Neural cell (in vitro differentiated cells): ENCODE measurements at regions not wholly inside any gene's neighbourhood (a gene's known extent, or its start where the extent isn't known, plus 50 kb on each side); places are given as distances from the start of the nearest gene placed in this dataset.

Experiments
- H2AFZ ChIP-seq: fragments of 200-600, 300-800 bp; sonication (generic), shearing (Covaris generic); 2 replicates; pipeline ENCODE4 v1.6.0; 2014; ENCODE audit warnings: low read depth, mild to moderate bottlenecking, antibody characterized with exemption, low read length, moderate library complexity
- H3F3A ChIP-seq: fragments of 200-600 bp; shearing (Covaris generic); 2 replicates; pipeline ENCODE4 v1.6.1; 2016; ENCODE audit warnings: mild to moderate bottlenecking, moderate library complexity, mixed read lengths, antibody characterized with exemption, low read length; ENCODE audit not compliant: insufficient read depth, poor library complexity, severe bottlenecking
- H3K27ac ChIP-seq: fragments of 200-600, 300-800 bp; sonication (generic), shearing (Covaris generic); 2 replicates; pipeline ENCODE4 v1.5.1; 2014; ENCODE audit warnings: mild to moderate bottlenecking, low read length, moderate library complexity
- H3K27me3 ChIP-seq: fragments of 300-800, 200-600 bp; sonication (generic), shearing (Covaris generic); 2 replicates; pipeline ENCODE4 v1.6.0; 2014; ENCODE audit warnings: mild to moderate bottlenecking, low read depth, low read length, moderate library complexity; ENCODE audit not compliant: insufficient read depth
- H3K36me3 ChIP-seq: fragments of 300-800, 200-600 bp; sonication (generic), shearing (Covaris generic); 2 replicates; pipeline ENCODE4 v1.5.1; 2014; ENCODE audit warnings: mild to moderate bottlenecking, antibody characterized with exemption, low read length, moderate library complexity; ENCODE audit not compliant: insufficient read depth
- H3K4me2 ChIP-seq: fragments of 300-800, 200-600 bp; sonication (generic), shearing (Covaris generic); 2 replicates; pipeline ENCODE4 v1.6.0; 2014; ENCODE audit warnings: mild to moderate bottlenecking, low read length
- H3K4me3 ChIP-seq: fragments of 300-800, 200-600 bp; sonication (generic), shearing (Covaris generic); 2 replicates; pipeline ENCODE4 v1.5.1; 2014; ENCODE audit warnings: mild to moderate bottlenecking, low read length, moderate library complexity
- H3K79me2 ChIP-seq: fragments of 200-600 bp; shearing (Covaris generic); replicated peaks from 2 replicates; pipeline ENCODE4 v1.6.0; 2014; ENCODE audit warnings: mild to moderate bottlenecking, low read length, moderate library complexity; ENCODE audit not compliant: insufficient read depth
- H3K9ac ChIP-seq: fragments of 300-800, 200-600 bp; sonication (generic), shearing (Covaris generic); 2 replicates; pipeline ENCODE4 v1.6.1; 2016; ENCODE audit warnings: mild to moderate bottlenecking, low read length, mixed read lengths
- H3K9me2 ChIP-seq: fragments of 200-600 bp; shearing (Covaris generic); 2 replicates; pipeline ENCODE4 v1.6.1; 2016; ENCODE audit warnings: mild to moderate bottlenecking, low read length, mixed read lengths; ENCODE audit not compliant: insufficient read depth
- H3K9me3 ChIP-seq: fragments of 200-600, 300-800 bp; sonication (generic), shearing (Covaris generic); 2 replicates; pipeline ENCODE4 v1.6.1; 2016; ENCODE audit warnings: mild to moderate bottlenecking, mixed run types, low read length, moderate library complexity, mixed read lengths
- H4K20me1 ChIP-seq: fragments of 200-600 bp; shearing (Covaris generic); 2 replicates; pipeline ENCODE4 v1.6.1; 2016; ENCODE audit warnings: mild to moderate bottlenecking, mixed run types; ENCODE audit not compliant: insufficient read depth
- CTCF ChIP-seq: fragments of 450-650 bp; IDR thresholded peaks from 2 replicates; pipeline ENCODE4 v1.5.1; 2014; ENCODE audit warnings: antibody characterized with exemption, mild to moderate bottlenecking, moderate library complexity; ENCODE audit not compliant: poor library complexity, severe bottlenecking
- EP300 ChIP-seq: fragments of 450-650 bp; conservative IDR thresholded peaks from 2 replicates; pipeline ENCODE4 v1.6.1; 2014; ENCODE audit warnings: antibody characterized with exemption, mild to moderate bottlenecking, moderate library complexity; ENCODE audit not compliant: poor library complexity, severe bottlenecking
- EZH2 ChIP-seq: fragments of 200-600, 300-800 bp; shearing (Covaris generic), sonication (generic); IDR thresholded peaks from 2 replicates; pipeline ENCODE4 v1.6.1; 2014; ENCODE audit warnings: antibody characterized with exemption, low read length, borderline replicate concordance, mild to moderate bottlenecking; ENCODE audit not compliant: insufficient read depth, poor library complexity, severe bottlenecking
- MXI1 ChIP-seq: fragments of 450-650 bp; conservative IDR thresholded peaks from 2 replicates; pipeline ENCODE4 v1.6.1; 2014; ENCODE audit warnings: antibody characterized with exemption, mild to moderate bottlenecking; ENCODE audit not compliant: poor library complexity, severe bottlenecking
- POLR2AphosphoS5 ChIP-seq: IDR thresholded peaks from 2 replicates; pipeline ENCODE4 v1.6.1; 2012
- RAD21 ChIP-seq: fragments of 450-650 bp; conservative IDR thresholded peaks from 2 replicates; pipeline ENCODE4 v1.6.1; 2014; ENCODE audit warnings: antibody characterized with exemption, mild to moderate bottlenecking, moderate library complexity
- REST ChIP-seq: IDR thresholded peaks from 2 replicates; pipeline ENCODE4 v1.6.1; 2012; ENCODE audit warnings: borderline replicate concordance
- SMC3 ChIP-seq: fragments of 450-650 bp; conservative IDR thresholded peaks from 2 replicates; pipeline ENCODE4 v1.6.1; 2014; ENCODE audit warnings: antibody characterized with exemption, mild to moderate bottlenecking, moderate library complexity; ENCODE audit not compliant: poor library complexity
- TAF1 ChIP-seq: IDR thresholded peaks from 2 replicates; pipeline ENCODE4 v1.6.1; 2012; ENCODE audit warnings: low read depth

- Histone ChIP-seq H3K9me3 (no peaks in the 10 kb centered on the region), H3K27ac (no peak overlapping the region)
Measured at GRCh38 chr6:166237617-166238016, 70.0 kb upstream of the TBXT start.

GRCh38 chr6:166236596-166236995 is 68.9 kb upstream of the TBXT start:
- no peaks in the 10 kb centered on the region for H3K79me2 ChIP-seq
- TF ChIP-seq MXI1 (no peak), RAD21 (no peak)
- no peak overlapping the region for H3K4me3 ChIP-seq
- H3K36me3 ChIP-seq: no peaks in the 10 kb centered on the region
- H3F3A ChIP-seq: no peaks in the 10 kb centered on the region
- H3K9me3 ChIP-seq: no peaks in the 10 kb centered on the region
- H3K9me2 ChIP-seq: no peaks in the 10 kb centered on the region
- H3K27ac ChIP-seq: no peak overlapping the region
- H3K9ac ChIP-seq: no peak overlapping the region
- H4K20me1 ChIP-seq: no peaks in the 10 kb centered on the region
- H2AFZ ChIP-seq: no peak overlapping the region
- H3K27me3 ChIP-seq: no peaks in the 10 kb centered on the region
- H3K4me2 ChIP-seq: no peak overlapping the region

More at GRCh38 chr6:166237617-166238016, 70.0 kb upstream of the TBXT start:
- no peaks in the 10 kb centered on the region for H3K79me2 ChIP-seq
- H3K9ac ChIP-seq: no peak overlapping the region
- no peak overlapping the region for H2AFZ ChIP-seq
- no peaks in the 10 kb centered on the region for H3K36me3 ChIP-seq
- no peaks in the 10 kb centered on the region for H3K27me3 ChIP-seq
- no peaks in the 10 kb centered on the region for H4K20me1 ChIP-seq
- TF ChIP-seq POLR2AphosphoS5 (no peak), REST (no peak), SMC3 (no peak), MXI1 (no peak), TAF1 (no peak), CTCF (no peak), EP300 (no peak), EZH2 (no peak), RAD21 (no peak)
- no peak overlapping the region for H3K4me2 ChIP-seq
- H3F3A ChIP-seq: no peaks in the 10 kb centered on the region
- H3K9me2 ChIP-seq: no peaks in the 10 kb centered on the region
- H3K4me3 ChIP-seq: no peak overlapping the region
